HepG2 (cell line): ENCODE measurements at regions not wholly inside any gene's neighbourhood (a gene's known extent, or its start where the extent isn't known, plus 50 kb on each side); places are given as distances from the start of the nearest gene placed in this dataset.
A peak's percentile ranks its signal among the peaks of the same experiment; 100 is the strongest.

ENCODE experiments used
- ATAC-seq: fragments of 200-7000 bp; cut with Tn5 transposase; 3 replicates; pipeline ENCODE4 v1.9.1; 2020; ENCODE audit warnings: mild to moderate bottlenecking, moderate library complexity
- BruUV-seq: library from RNA; stranded (reverse); fragments of 400-500 nt; replicated peaks from 2 replicates; lab custom pipeline; 2021; lab: Mats Ljungman, UMichigan
- CTCF ChIA-PET: fragments of 300-600 bp; formaldehyde crosslinking; extraction: SDS; loops from one replicate; lab custom pipeline; 2021; ENCODE audit warnings: low total read pairs, inconsistent platforms, low intra/inter-chr PET ratio; lab: Yijun Ruan, JAX
- POLR2A ChIA-PET: fragments of 350-600 bp; sonication (Branson Sonifier 250); formaldehyde crosslinking; loops from one replicate; lab custom pipeline; 2020; ENCODE audit warnings: antibody characterized with exemption, inconsistent platforms; lab: Yijun Ruan, JAX
- DNase-seq: peaks from one replicate; pipeline ENCODE4 v3.0.0-alpha.2; 2015; ENCODE audit warnings: low spot score
- FAIRE-seq: peaks from 3 replicates; lab custom pipeline; 2011; peaks lifted over from hg19 to GRCh38; lab: Jason Lieb, UNC
- H2AFZ ChIP-seq: one replicate; pipeline ENCODE4 v1.6.1; 2011; ENCODE audit warnings: low read length, inconsistent platforms
- H3K27ac ChIP-seq: fragments of 300-600 bp; 3 replicates; pipeline ENCODE4 v1.8.0; 2011; ENCODE audit warnings: mixed run types, mild to moderate bottlenecking, mixed read lengths, low read length, inconsistent platforms; ENCODE audit not compliant: insufficient read depth; ENCODE audit errors: extremely low read length
- H3K27me3 ChIP-seq, 2 experiments: fragments of 200-600 bp in 1 of 2; 2 replicates in 1 of 2; 3 replicates in 1 of 2; pipeline versions ENCODE4 v1.6.0 to v1.8.0; 2011; ENCODE audit warnings: low read length in 2 of 2, mild to moderate bottlenecking in 2 of 2, moderate library complexity in 2 of 2, inconsistent platforms in 1 of 2; ENCODE audit not compliant: insufficient read depth in 2 of 2, control insufficient read depth in 1 of 2
- H3K36me3 ChIP-seq, 2 experiments: fragments of 200-600 bp in 1 of 2; replicated peaks in 1 of 2; 2 replicates in 1 of 2; 3 replicates in 1 of 2; pipeline versions ENCODE4 v1.5.1 to v1.8.0; 2011; ENCODE audit warnings: low read length in 2 of 2, inconsistent platforms in 1 of 2; ENCODE audit not compliant: insufficient read depth in 2 of 2, control insufficient read depth in 1 of 2
- H3K4me1 ChIP-seq: 2 replicates; pipeline ENCODE4 v1.5.1; 2012; ENCODE audit warnings: low read length, inconsistent platforms; ENCODE audit not compliant: insufficient read depth
- H3K4me2 ChIP-seq: 2 replicates; pipeline ENCODE4 v1.6.0; 2011; ENCODE audit warnings: low read depth, low read length, inconsistent platforms
- H3K4me3 ChIP-seq, 3 experiments: fragments of 200-600 bp in 1 of 3; sonication (generic), shearing (Covaris generic) in 1 of 3; replicated peaks in 1 of 3; 2 replicates each; pipeline ENCODE4 v1.5.1; 2011 to 2016; ENCODE audit warnings: low read length in 3 of 3, inconsistent platforms in 2 of 3, low read depth in 2 of 3, mild to moderate bottlenecking in 2 of 3, control low read depth in 1 of 3, mixed read lengths in 1 of 3; ENCODE audit not compliant: insufficient read depth in 1 of 3
- H3K79me2 ChIP-seq: one replicate; pipeline ENCODE4 v1.6.1; 2011; ENCODE audit warnings: low read length, inconsistent platforms; ENCODE audit not compliant: insufficient read depth
- H3K9ac ChIP-seq: 2 replicates; pipeline ENCODE4 v1.6.0; 2011; ENCODE audit warnings: mild to moderate bottlenecking, low read depth, low read length, inconsistent platforms; ENCODE audit not compliant: insufficient read depth
- H3K9me3 ChIP-seq: 2 replicates; pipeline ENCODE4 v1.5.1; 2012; ENCODE audit warnings: mild to moderate bottlenecking, low read length
- H4K20me1 ChIP-seq: 2 replicates; pipeline ENCODE4 v1.6.0; 2011; ENCODE audit warnings: inconsistent platforms, mild to moderate bottlenecking, low read length, moderate library complexity; ENCODE audit not compliant: insufficient read depth
- BRF2 ChIP-seq: sonication (generic); formaldehyde crosslinking; IDR thresholded peaks from 2 replicates; pipeline ENCODE4 v1.8.1; 2022; ENCODE audit warnings: mild to moderate bottlenecking, missing genetic modification reagents
- CREM ChIP-seq, 2 experiments: sonication (generic) in 1 of 2; formaldehyde crosslinking in 1 of 2; IDR thresholded peaks; 2 replicates each; pipeline versions ENCODE4 v1.4.0 to v1.6.1; 2016 to 2020; ENCODE audit warnings: antibody characterized with exemption in 1 of 2, mild to moderate bottlenecking in 1 of 2, missing genetic modification reagents in 1 of 2
- EHMT2 ChIP-seq: fragments of 200-600 bp; sonication (generic); IDR thresholded peaks from 2 replicates; pipeline ENCODE4 v1.7.0; 2017; ENCODE audit warnings: antibody characterized with exemption, low read depth, low read length, borderline replicate concordance
- HDAC6 ChIP-seq: fragments of 200-600 bp; sonication (generic); IDR thresholded peaks from 2 replicates; pipeline ENCODE4 v1.7.0; 2017; ENCODE audit warnings: mild to moderate bottlenecking, antibody characterized with exemption, low read length, low read depth
- NR2C2 ChIP-seq: sonication (generic); formaldehyde crosslinking; IDR thresholded peaks from 2 replicates; pipeline ENCODE4 v1.4.0; 2020; ENCODE audit warnings: missing genetic modification reagents, mild to moderate bottlenecking, moderate library complexity, borderline replicate concordance
- NR2F6 ChIP-seq, 2 experiments: IDR thresholded peaks; 2 replicates each; pipeline ENCODE4 v1.6.1; 2016; ENCODE audit warnings: antibody characterized with exemption in 1 of 2, mild to moderate bottlenecking in 1 of 2
- PATZ1 ChIP-seq: sonication (generic); formaldehyde crosslinking; IDR thresholded peaks from 2 replicates; pipeline ENCODE4 v1.4.0; 2020; ENCODE audit warnings: missing genetic modification reagents
- TEAD3 ChIP-seq: optimal IDR thresholded peaks from 2 replicates; pipeline ENCODE3; 2016; ENCODE audit warnings: borderline replicate concordance
- ZMAT3 ChIP-seq: sonication (generic); formaldehyde crosslinking; conservative IDR thresholded peaks from 2 replicates; pipeline ENCODE4 v1.7.0; 2021; ENCODE audit warnings: missing genetic modification reagents
- ZNF33B ChIP-seq: sonication (generic); formaldehyde crosslinking; IDR thresholded peaks from 2 replicates; pipeline ENCODE4 v1.5.1; 2020; ENCODE audit warnings: mild to moderate bottlenecking, missing genetic modification reagents
- ZNF44 ChIP-seq: sonication (generic); formaldehyde crosslinking; IDR thresholded peaks from 2 replicates; pipeline ENCODE4 v1.5.1; 2020; ENCODE audit warnings: mild to moderate bottlenecking, missing genetic modification reagents
- ZNF678 ChIP-seq: sonication (generic); formaldehyde crosslinking; IDR thresholded peaks from 2 replicates; pipeline ENCODE4 v1.4.0; 2020; ENCODE audit warnings: mild to moderate bottlenecking, missing genetic modification reagents
- WGBS: methylation state at CpG from one replicate; pipeline ENCODE4 v1.1.6; 2017; ENCODE audit warnings: low lambda C conversion rate; 5-methylcytosine and 5-hydroxymethylcytosine counted together
- in situ Hi-C: cut with HindIII; loops from 2 replicates; pipeline ENCODE4 v1.10.0; 2017; ENCODE audit warnings: low pct_unique_long_range_greater_than_20kb; ENCODE audit not compliant: extremely low pct_ligation_motif_present
- intact Hi-C: fragments of 100-400 bp; cut with micrococcal nuclease; formaldehyde crosslinking; loops from one replicate; pipeline ENCODE4 v1.10.0; 2022; ENCODE audit not compliant: unreplicated experiment
- TF ChIP-seq, protein P1 (sequence below): sonication (generic); formaldehyde crosslinking; IDR thresholded peaks from 2 replicates; pipeline ENCODE4 v1.4.0; 2020; ENCODE audit warnings: missing genetic modification reagents
- TF ChIP-seq, protein P2 (sequence below): IDR thresholded peaks from 2 replicates; pipeline ENCODE4 v1.6.1; 2018; ENCODE audit warnings: missing genetic modification reagents

- DNase-seq: peak; percentile 91
- TF ChIP-seq PATZ1 (CRISPR knock-in tag) (0 out of 2 replicates have a peak, but pooled peaks have one; percentile 27), BRF2 (CRISPR knock-in tag) (no peak), ZNF678 (CRISPR knock-in tag) (no peak), TEAD3 (CRISPR knock-in tag) (peak; percentile 51), NR2C2 (no peak), CREM (IDR thresholded peaks at IDR 0.05) (0 out of 2 replicates have a peak, but pooled peaks have one; percentile 24), CREM (CRISPR knock-in tag; IDR thresholded peaks at IDR 0.05) (no peak), EHMT2 (peak; percentile 78; the same call in 1 of the 2 replicates), ZMAT3 (no peak), HDAC6 (no peak), ZNF33B (no peak), NR2F6 (IDR thresholded peaks at IDR 0.05) (peak; percentile 64), NR2F6 (CRISPR knock-in tag; IDR thresholded peaks at IDR 0.05) (peak; percentile 70; the same call in 1 of the 2 replicates), ZNF44 (CRISPR knock-in tag) (no peak)
- TF ChIP-seq, protein P1, sequence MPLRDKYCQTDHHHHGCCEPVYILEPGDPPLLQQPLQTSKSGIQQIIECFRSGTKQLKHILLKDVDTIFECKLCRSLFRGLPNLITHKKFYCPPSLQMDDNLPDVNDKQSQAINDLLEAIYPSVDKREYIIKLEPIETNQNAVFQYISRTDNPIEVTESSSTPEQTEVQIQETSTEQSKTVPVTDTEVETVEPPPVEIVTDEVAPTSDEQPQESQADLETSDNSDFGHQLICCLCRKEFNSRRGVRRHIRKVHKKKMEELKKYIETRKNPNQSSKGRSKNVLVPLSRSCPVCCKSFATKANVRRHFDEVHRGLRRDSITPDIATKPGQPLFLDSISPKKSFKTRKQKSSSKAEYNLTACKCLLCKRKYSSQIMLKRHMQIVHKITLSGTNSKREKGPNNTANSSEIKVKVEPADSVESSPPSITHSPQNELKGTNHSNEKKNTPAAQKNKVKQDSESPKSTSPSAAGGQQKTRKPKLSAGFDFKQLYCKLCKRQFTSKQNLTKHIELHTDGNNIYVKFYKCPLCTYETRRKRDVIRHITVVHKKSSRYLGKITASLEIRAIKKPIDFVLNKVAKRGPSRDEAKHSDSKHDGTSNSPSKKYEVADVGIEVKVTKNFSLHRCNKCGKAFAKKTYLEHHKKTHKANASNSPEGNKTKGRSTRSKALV (CRISPR knock-in tag): no peak
- TF ChIP-seq, protein P2, sequence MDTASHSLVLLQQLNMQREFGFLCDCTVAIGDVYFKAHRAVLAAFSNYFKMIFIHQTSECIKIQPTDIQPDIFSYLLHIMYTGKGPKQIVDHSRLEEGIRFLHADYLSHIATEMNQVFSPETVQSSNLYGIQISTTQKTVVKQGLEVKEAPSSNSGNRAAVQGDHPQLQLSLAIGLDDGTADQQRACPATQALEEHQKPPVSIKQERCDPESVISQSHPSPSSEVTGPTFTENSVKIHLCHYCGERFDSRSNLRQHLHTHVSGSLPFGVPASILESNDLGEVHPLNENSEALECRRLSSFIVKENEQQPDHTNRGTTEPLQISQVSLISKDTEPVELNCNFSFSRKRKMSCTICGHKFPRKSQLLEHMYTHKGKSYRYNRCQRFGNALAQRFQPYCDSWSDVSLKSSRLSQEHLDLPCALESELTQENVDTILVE (CRISPR knock-in tag): no peak
Measured at GRCh38 chr18:34957119-34957863, 83.9 kb upstream of the MAPRE2 start.

More at GRCh38 chr18:34957119-34957863, 83.9 kb upstream of the MAPRE2 start:
- H3K4me1 ChIP-seq: peaks cover 52% of the 10 kb centered on the region
- H3K4me2 ChIP-seq: peak overlapping the region; percentile 49
- ChIA-PET CTCF (no interaction called here), POLR2A (interaction anchor here (1.7 to 2.4 kb wide), 2 partner anchors 9 to 28 kb away, joined by 5 to 8 read pairs; no protein-coding TSS in a partner anchor)
- FAIRE-seq (peak; percentile 76), ATAC-seq (peak; percentile 82)
- H3K36me3 ChIP-seq: no peaks in the 10 kb centered on the region
- H3K9me3 ChIP-seq: no peaks in the 10 kb centered on the region
- intact Hi-C loops (loop anchor here (2.0 to 5.0 kb wide), 2 partner anchors 28 to 45 kb away; no protein-coding TSS in a partner anchor), in situ Hi-C loops (no loop called here)
- peak overlapping the region in 1 of 3 experiments; percentile 1; a peak in 1 of 6 replicates for H3K4me3 ChIP-seq
- WGBS: 29% methylated on average over 2 of the region's 3 CpGs
- no TSS peak for BruUV-seq
- peak overlapping the region; percentile 32 for H3K27ac ChIP-seq
- no peaks in the 10 kb centered on the region for H3K27me3 ChIP-seq
- H3K9ac ChIP-seq: peak overlapping the region; percentile 27; the same call in 1 of the 2 replicates
- no peak overlapping the region for H2AFZ ChIP-seq
- H3K79me2 ChIP-seq: no peaks in the 10 kb centered on the region
- no peaks in the 10 kb centered on the region for H4K20me1 ChIP-seq
